SK-N-SH treated with all-trans-retinoic acid at 6 μM for 48 hours (cell line): ENCODE measurements at regions not wholly inside any gene's neighbourhood (a gene's known extent, or its start where the extent isn't known, plus 50 kb on each side); places are given as distances from the start of the nearest gene placed in this dataset.

ENCODE experiments used
- ATAC-seq: fragments of 200-7000 bp; cut with Tn5 transposase; 3 replicates; pipeline ENCODE4 v1.9.1; 2020; ENCODE audit warnings: mild to moderate bottlenecking, moderate library complexity
- ARNTL ChIP-seq: fragments of 450-650 bp; formaldehyde crosslinking; IDR thresholded peaks from 2 replicates; pipeline ENCODE4 v1.5.0; 2020; ENCODE audit warnings: low read depth, mild to moderate bottlenecking, moderate library complexity, borderline replicate concordance
- BACH2 ChIP-seq: fragments of 250-450 bp; sonication (Bioruptor Pico); IDR thresholded peaks from 2 replicates; pipeline ENCODE4 v1.9.0; 2021; ENCODE audit warnings: mild to moderate bottlenecking, borderline replicate concordance
- CSDC2 ChIP-seq: fragments of 250-450 bp; sonication (Bioruptor Pico); IDR thresholded peaks from 2 replicates; pipeline ENCODE4 v1.5.0; 2020; ENCODE audit warnings: mild to moderate bottlenecking, moderate library complexity
- ESRRG ChIP-seq: fragments of 250-450 bp; sonication (Bioruptor Pico); IDR thresholded peaks from 2 replicates; pipeline ENCODE4 v1.6.1; 2021; ENCODE audit warnings: mild to moderate bottlenecking
- GLIS3 ChIP-seq: fragments of 250-450 bp; sonication (Bioruptor Pico); IDR thresholded peaks from 2 replicates; pipeline ENCODE4 v1.5.0; 2020; ENCODE audit warnings: mild to moderate bottlenecking, moderate library complexity
- ISL1 ChIP-seq: fragments of 250-450 bp; sonication (Bioruptor Pico); IDR thresholded peaks from 2 replicates; pipeline ENCODE4 v2.1.2; 2022; ENCODE audit warnings: mild to moderate bottlenecking, moderate library complexity
- OSR1 ChIP-seq: fragments of 250-450 bp; sonication (Bioruptor Pico); IDR thresholded peaks from 2 replicates; pipeline ENCODE4 v1.8.0; 2022; ENCODE audit warnings: moderate library complexity, mild to moderate bottlenecking, inconsistent platforms
- RARB ChIP-seq: fragments of 250-450 bp; sonication (Bioruptor Pico); IDR thresholded peaks from 2 replicates; pipeline ENCODE4 v1.8.0; 2021; ENCODE audit warnings: mild to moderate bottlenecking, moderate library complexity
- SNAI2 ChIP-seq: fragments of 250-450 bp; sonication (Bioruptor Pico); IDR thresholded peaks from 2 replicates; pipeline ENCODE4 v1.5.0; 2020; ENCODE audit warnings: mild to moderate bottlenecking, moderate library complexity
- TCF4 ChIP-seq: fragments of 250-450 bp; sonication (Bioruptor Pico); IDR thresholded peaks from 2 replicates; pipeline ENCODE4 v1.8.0; 2021; ENCODE audit warnings: mild to moderate bottlenecking, moderate library complexity, borderline replicate concordance
- TOX ChIP-seq: fragments of 250-450 bp; sonication (Bioruptor Pico); IDR thresholded peaks from 2 replicates; pipeline ENCODE4 v1.8.0; 2021; ENCODE audit warnings: mild to moderate bottlenecking, moderate library complexity, borderline replicate concordance
- ZC3H10 ChIP-seq: fragments of 250-450 bp; sonication (Bioruptor Pico); IDR thresholded peaks from 2 replicates; pipeline ENCODE4 v1.5.1; 2021; ENCODE audit warnings: mild to moderate bottlenecking, moderate library complexity
- ZFP3 ChIP-seq: fragments of 250-450 bp; sonication (Bioruptor Pico); IDR thresholded peaks from 2 replicates; pipeline ENCODE4 v1.5.0; 2020; ENCODE audit warnings: mild to moderate bottlenecking, moderate library complexity
- ZFP30 ChIP-seq: fragments of 450-650 bp; formaldehyde crosslinking; IDR thresholded peaks from 2 replicates; pipeline ENCODE4 v1.5.0; 2022; ENCODE audit warnings: mild to moderate bottlenecking, moderate library complexity
- ZNF565 ChIP-seq: fragments of 450-650 bp; formaldehyde crosslinking; conservative IDR thresholded peaks from 2 replicates; pipeline ENCODE4 v1.5.0; 2020; ENCODE audit warnings: low read depth, mild to moderate bottlenecking, moderate library complexity
- ZNF70 ChIP-seq: fragments of 450-650 bp; formaldehyde crosslinking; IDR thresholded peaks from 2 replicates; pipeline ENCODE4 v1.5.0; 2020; ENCODE audit warnings: mild to moderate bottlenecking, moderate library complexity
- ZNF8 ChIP-seq: fragments of 450-650 bp; formaldehyde crosslinking; IDR thresholded peaks from 2 replicates; pipeline ENCODE4 v1.5.0; 2020; ENCODE audit warnings: mild to moderate bottlenecking, moderate library complexity
- TF ChIP-seq, protein P1 (sequence below): fragments of 250-450 bp; sonication (Bioruptor Pico); IDR thresholded peaks from 2 replicates; pipeline ENCODE4 v1.5.1; 2021; ENCODE audit warnings: mild to moderate bottlenecking, moderate library complexity
- TF ChIP-seq, protein P2 (sequence below): fragments of 250-450 bp; sonication (Bioruptor Pico); IDR thresholded peaks from 2 replicates; pipeline ENCODE4 v1.5.0; 2020; ENCODE audit warnings: mild to moderate bottlenecking, moderate library complexity
- TF ChIP-seq, protein P3 (sequence below): fragments of 250-450 bp; sonication (Bioruptor Pico); IDR thresholded peaks from 2 replicates; pipeline ENCODE4 v1.8.0; 2021; ENCODE audit warnings: low read depth, mild to moderate bottlenecking, moderate library complexity, borderline replicate concordance
- TF ChIP-seq, protein P4 (sequence below): fragments of 250-450 bp; sonication (Bioruptor Pico); IDR thresholded peaks from 2 replicates; pipeline ENCODE4 v1.8.0; 2020; ENCODE audit warnings: mild to moderate bottlenecking, moderate library complexity, borderline replicate concordance

DNA sequence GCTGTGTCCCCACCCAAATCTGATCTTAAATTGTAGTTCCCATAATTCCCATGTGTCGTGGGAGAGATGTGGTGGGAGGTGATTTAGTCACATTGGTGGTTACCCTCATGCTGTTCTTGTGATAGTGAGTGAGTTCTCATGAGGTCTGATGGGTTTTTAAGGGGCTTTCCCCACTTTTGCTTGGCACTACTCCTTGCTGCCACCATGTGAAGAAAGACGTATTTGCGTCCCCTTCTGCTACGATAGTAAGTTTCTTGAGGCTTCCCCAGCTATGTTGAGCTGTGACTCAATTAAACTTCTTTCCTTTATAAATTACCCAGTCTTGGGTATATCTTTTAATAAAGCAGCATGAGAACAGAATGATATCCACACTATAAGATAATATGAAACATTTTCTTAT, 1023.4 kb downstream of the TLE4 start (continued):
- TF ChIP-seq, protein P1, sequence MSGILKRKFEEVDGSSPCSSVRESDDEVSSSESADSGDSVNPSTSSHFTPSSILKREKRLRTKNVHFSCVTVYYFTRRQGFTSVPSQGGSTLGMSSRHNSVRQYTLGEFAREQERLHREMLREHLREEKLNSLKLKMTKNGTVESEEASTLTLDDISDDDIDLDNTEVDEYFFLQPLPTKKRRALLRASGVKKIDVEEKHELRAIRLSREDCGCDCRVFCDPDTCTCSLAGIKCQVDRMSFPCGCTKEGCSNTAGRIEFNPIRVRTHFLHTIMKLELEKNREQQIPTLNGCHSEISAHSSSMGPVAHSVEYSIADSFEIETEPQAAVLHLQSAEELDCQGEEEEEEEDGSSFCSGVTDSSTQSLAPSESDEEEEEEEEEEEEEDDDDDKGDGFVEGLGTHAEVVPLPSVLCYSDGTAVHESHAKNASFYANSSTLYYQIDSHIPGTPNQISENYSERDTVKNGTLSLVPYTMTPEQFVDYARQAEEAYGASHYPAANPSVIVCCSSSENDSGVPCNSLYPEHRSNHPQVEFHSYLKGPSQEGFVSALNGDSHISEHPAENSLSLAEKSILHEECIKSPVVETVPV (CRISPR knock-in tag), result no peak
- TF ChIP-seq ZNF565 (no peak), CSDC2 (CRISPR knock-in tag) (no peak), GLIS3 (CRISPR knock-in tag) (no peak), ZFP30 (CRISPR knock-in tag) (no peak), ZFP3 (no peak)
- TF ChIP-seq, protein P2, sequence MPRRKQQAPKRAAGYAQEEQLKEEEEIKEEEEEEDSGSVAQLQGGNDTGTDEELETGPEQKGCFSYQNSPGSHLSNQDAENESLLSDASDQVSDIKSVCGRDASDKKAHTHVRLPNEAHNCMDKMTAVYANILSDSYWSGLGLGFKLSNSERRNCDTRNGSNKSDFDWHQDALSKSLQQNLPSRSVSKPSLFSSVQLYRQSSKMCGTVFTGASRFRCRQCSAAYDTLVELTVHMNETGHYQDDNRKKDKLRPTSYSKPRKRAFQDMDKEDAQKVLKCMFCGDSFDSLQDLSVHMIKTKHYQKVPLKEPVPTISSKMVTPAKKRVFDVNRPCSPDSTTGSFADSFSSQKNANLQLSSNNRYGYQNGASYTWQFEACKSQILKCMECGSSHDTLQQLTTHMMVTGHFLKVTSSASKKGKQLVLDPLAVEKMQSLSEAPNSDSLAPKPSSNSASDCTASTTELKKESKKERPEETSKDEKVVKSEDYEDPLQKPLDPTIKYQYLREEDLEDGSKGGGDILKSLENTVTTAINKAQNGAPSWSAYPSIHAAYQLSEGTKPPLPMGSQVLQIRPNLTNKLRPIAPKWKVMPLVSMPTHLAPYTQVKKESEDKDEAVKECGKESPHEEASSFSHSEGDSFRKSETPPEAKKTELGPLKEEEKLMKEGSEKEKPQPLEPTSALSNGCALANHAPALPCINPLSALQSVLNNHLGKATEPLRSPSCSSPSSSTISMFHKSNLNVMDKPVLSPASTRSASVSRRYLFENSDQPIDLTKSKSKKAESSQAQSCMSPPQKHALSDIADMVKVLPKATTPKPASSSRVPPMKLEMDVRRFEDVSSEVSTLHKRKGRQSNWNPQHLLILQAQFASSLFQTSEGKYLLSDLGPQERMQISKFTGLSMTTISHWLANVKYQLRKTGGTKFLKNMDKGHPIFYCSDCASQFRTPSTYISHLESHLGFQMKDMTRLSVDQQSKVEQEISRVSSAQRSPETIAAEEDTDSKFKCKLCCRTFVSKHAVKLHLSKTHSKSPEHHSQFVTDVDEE, result no peak
- TF ChIP-seq, all 23 proteins: peak for 0

DNA sequence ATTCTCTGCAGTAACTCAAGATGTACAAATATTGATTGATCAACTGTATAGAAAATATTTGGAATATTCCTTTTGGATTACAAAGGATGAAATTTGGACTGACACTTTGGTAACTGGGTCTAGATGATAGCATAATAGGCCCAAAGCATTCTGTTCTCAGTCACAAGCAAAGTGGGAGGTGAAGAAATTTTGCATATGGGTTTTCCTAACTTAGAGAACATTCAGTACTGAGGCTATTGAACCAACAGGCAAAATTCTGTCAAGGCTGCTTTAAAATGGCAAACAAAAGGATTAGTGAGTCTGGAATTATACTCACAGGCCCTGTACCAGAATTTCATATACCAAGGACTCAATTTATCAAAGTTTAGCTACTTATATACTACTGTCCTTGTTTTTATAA, 1020.6 kb downstream of the TLE4 start:
- TF ChIP-seq ZC3H10 (CRISPR knock-in tag) (no peak), CSDC2 (CRISPR knock-in tag) (no peak), BACH2 (CRISPR knock-in tag) (no peak), ZNF8 (CRISPR knock-in tag) (no peak), ESRRG (CRISPR knock-in tag) (no peak), TOX (no peak), ARNTL (CRISPR knock-in tag) (no peak), SNAI2 (CRISPR knock-in tag) (no peak), ZNF70 (no peak), GLIS3 (CRISPR knock-in tag) (no peak), OSR1 (CRISPR knock-in tag) (no peak), TCF4 (CRISPR knock-in tag) (no peak), ISL1 (no peak), ZFP3 (no peak), RARB (CRISPR knock-in tag) (no peak), ZFP30 (CRISPR knock-in tag) (no peak)
- TF ChIP-seq, protein P2, result no peak
- TF ChIP-seq, protein P3, sequence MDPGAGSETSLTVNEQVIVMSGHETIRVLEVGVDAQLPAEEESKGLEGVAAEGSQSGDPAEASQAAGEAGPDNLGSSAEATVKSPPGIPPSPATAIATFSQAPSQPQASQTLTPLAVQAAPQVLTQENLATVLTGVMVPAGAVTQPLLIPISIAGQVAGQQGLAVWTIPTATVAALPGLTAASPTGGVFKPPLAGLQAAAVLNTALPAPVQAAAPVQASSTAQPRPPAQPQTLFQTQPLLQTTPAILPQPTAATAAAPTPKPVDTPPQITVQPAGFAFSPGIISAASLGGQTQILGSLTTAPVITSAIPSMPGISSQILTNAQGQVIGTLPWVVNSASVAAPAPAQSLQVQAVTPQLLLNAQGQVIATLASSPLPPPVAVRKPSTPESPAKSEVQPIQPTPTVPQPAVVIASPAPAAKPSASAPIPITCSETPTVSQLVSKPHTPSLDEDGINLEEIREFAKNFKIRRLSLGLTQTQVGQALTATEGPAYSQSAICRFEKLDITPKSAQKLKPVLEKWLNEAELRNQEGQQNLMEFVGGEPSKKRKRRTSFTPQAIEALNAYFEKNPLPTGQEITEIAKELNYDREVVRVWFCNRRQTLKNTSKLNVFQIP, result no peak
- TF ChIP-seq, protein P1 (CRISPR knock-in tag), result no peak
- TF ChIP-seq, protein P4, sequence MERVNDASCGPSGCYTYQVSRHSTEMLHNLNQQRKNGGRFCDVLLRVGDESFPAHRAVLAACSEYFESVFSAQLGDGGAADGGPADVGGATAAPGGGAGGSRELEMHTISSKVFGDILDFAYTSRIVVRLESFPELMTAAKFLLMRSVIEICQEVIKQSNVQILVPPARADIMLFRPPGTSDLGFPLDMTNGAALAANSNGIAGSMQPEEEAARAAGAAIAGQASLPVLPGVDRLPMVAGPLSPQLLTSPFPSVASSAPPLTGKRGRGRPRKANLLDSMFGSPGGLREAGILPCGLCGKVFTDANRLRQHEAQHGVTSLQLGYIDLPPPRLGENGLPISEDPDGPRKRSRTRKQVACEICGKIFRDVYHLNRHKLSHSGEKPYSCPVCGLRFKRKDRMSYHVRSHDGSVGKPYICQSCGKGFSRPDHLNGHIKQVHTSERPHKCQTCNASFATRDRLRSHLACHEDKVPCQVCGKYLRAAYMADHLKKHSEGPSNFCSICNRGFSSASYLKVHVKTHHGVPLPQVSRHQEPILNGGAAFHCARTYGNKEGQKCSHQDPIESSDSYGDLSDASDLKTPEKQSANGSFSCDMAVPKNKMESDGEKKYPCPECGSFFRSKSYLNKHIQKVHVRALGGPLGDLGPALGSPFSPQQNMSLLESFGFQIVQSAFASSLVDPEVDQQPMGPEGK, result no peak
- no peak for ATAC-seq
